ENCODE measurements at regions not wholly inside any gene's neighbourhood (a gene's known extent, or its start where the extent isn't known, plus 50 kb on each side); places are given as distances from the start of the nearest gene placed in this dataset.
"Not testable (repeated sequence)": the region's sequence is repeated elsewhere in the genome, so short reads cannot be mapped to it uniquely, and the experiment has no call there.

- DNase-seq (ENCODE audit: low read depth in 1 of 2, low spot score in 1 of 2), result no peak
- Histone ChIP-seq H3K27me3 (ENCODE audit: insufficient read depth, poor library complexity, severe bottlenecking) (no peaks in the 10 kb centered on the region), H3K4me3 (replicated peaks; ENCODE audit: insufficient read depth, low read length) (no peak overlapping the region), H3K27ac (replicated peaks) (no peak overlapping the region)
- TF ChIP-seq SPI1 (IDR thresholded peaks at IDR 0.05; ENCODE audit: borderline replicate concordance, low read depth), result no peak
- no peak for TF ChIP-seq POLR2AphosphoS5 (IDR thresholded peaks at IDR 0.05; ENCODE audit: low read depth)
- no peak for TF ChIP-seq GABPA (IDR thresholded peaks at IDR 0.05; ENCODE audit: low read depth)
Measured at GRCh38 chr14:82805892-82806825, 1272.5 kb upstream of the SEL1L start.

- TF ChIP-seq POLR2AphosphoS5 (IDR thresholded peaks at IDR 0.05; ENCODE audit: low read depth) (no peak), GABPA (IDR thresholded peaks at IDR 0.05; ENCODE audit: low read depth) (no peak), SPI1 (IDR thresholded peaks at IDR 0.05; ENCODE audit: borderline replicate concordance, low read depth) (no peak), REST (IDR thresholded peaks at IDR 0.05; ENCODE audit: insufficient replicate concordance, low read depth) (no peak), CTCF (IDR thresholded peaks at IDR 0.05; ENCODE audit: insufficient read depth, low read length) (no peak)
- H3K4me3 ChIP-seq (replicated peaks; ENCODE audit: insufficient read depth, low read length), result no peak overlapping the region
- no peak for DNase-seq (ENCODE audit: low read depth in 1 of 2, low spot score in 1 of 2)
- H3K27me3 ChIP-seq (ENCODE audit: insufficient read depth, poor library complexity, severe bottlenecking), result no peaks in the 10 kb centered on the region
- H3K27ac ChIP-seq (replicated peaks), result no peak overlapping the region
Measured at GRCh38 chr14:82811246-82811645, 1277.6 kb upstream of the SEL1L start.

GRCh38 chr14:82814339-82814738, 1280.7 kb upstream of the SEL1L start:
- H3K4me3 ChIP-seq (replicated peaks; ENCODE audit: insufficient read depth, low read length); DNase-seq (ENCODE audit: low read depth in 1 of 2, low spot score in 1 of 2); H3K27me3 ChIP-seq (ENCODE audit: insufficient read depth, poor library complexity, severe bottlenecking); H3K27ac ChIP-seq (replicated peaks): not testable (repeated sequence)

GRCh38 chr14:82830596-82830995, 1296.9 kb upstream of the SEL1L start:
- TF ChIP-seq GABPA (IDR thresholded peaks at IDR 0.05; ENCODE audit: low read depth) (no peak), POLR2AphosphoS5 (IDR thresholded peaks at IDR 0.05; ENCODE audit: low read depth) (no peak), CTCF (IDR thresholded peaks at IDR 0.05; ENCODE audit: insufficient read depth, low read length) (no peak), REST (IDR thresholded peaks at IDR 0.05; ENCODE audit: insufficient replicate concordance, low read depth) (no peak), SPI1 (IDR thresholded peaks at IDR 0.05; ENCODE audit: borderline replicate concordance, low read depth) (no peak)
- Histone ChIP-seq H3K27ac (replicated peaks) (no peak overlapping the region), H3K4me3 (replicated peaks; ENCODE audit: insufficient read depth, low read length) (no peak overlapping the region), H3K27me3 (ENCODE audit: insufficient read depth, poor library complexity, severe bottlenecking) (no peaks in the 10 kb centered on the region)
- no peak for DNase-seq (ENCODE audit: low read depth in 1 of 2, low spot score in 1 of 2)
